Brain microvascular endothelial cell (primary cell): ENCODE measurements at regions not wholly inside any gene's neighbourhood (a gene's known extent, or its start where the extent isn't known, plus 50 kb on each side); places are given as distances from the start of the nearest gene placed in this dataset.

ENCODE experiments used
- DNase-seq: peaks from one replicate; pipeline ENCODE4 v3.0.0-alpha.2; 2020
- H3K27ac ChIP-seq: fragments of 250-450 bp; sonication (Bioruptor Pico); 2 replicates; pipeline ENCODE4 v1.5.1; 2020; ENCODE audit warnings: mild to moderate bottlenecking, moderate library complexity
- H3K27me3 ChIP-seq: fragments of 250-450 bp; sonication (Bioruptor Pico); replicated peaks from 2 replicates; pipeline ENCODE4 v1.5.1; 2020; ENCODE audit warnings: mild to moderate bottlenecking
- H3K36me3 ChIP-seq: fragments of 250-450 bp; sonication (Bioruptor Pico); replicated peaks from 2 replicates; pipeline ENCODE4 v1.5.1; 2020; ENCODE audit warnings: mild to moderate bottlenecking
- H3K4me3 ChIP-seq: 2 replicates; pipeline ENCODE4 v1.5.1; 2011; ENCODE audit warnings: low read depth, mild to moderate bottlenecking, control low read depth, low read length, moderate library complexity
- CTCF ChIP-seq: IDR thresholded peaks from 2 replicates; pipeline ENCODE4 v1.5.1; 2011; ENCODE audit warnings: low read depth, mild to moderate bottlenecking, moderate library complexity, low read length, control low read depth, inconsistent platforms; ENCODE audit errors: missing control alignments
- in situ Hi-C: cut with HindIII; loops from 2 replicates; pipeline ENCODE4 v1.10.0; 2017; ENCODE audit warnings: low sequenced_read_pairs, low pct_ligation_motif_present

GRCh38 chr12:28601570-28602058 is 411.4 kb downstream of the CCDC91 start:
- no peaks in the 10 kb centered on the region for H3K27me3 ChIP-seq
- in situ Hi-C loops, result no loop called here
- no peak for TF ChIP-seq CTCF
- H3K27ac ChIP-seq, result no peak overlapping the region
- no peaks in the 10 kb centered on the region for H3K36me3 ChIP-seq
- DNase-seq, result no peak
- H3K4me3 ChIP-seq, result no peak overlapping the region

- Histone ChIP-seq H3K36me3 (no peaks in the 10 kb centered on the region), H3K27me3 (no peaks in the 10 kb centered on the region), H3K27ac (no peak overlapping the region), H3K4me3 (no peak overlapping the region)
- in situ Hi-C loops, result no loop called here
- DNase-seq, result no peak
- TF ChIP-seq CTCF, result no peak
Measured at GRCh38 chr12:28602786-28603185, 412.5 kb downstream of the CCDC91 start.

- no peaks in the 10 kb centered on the region for H3K27me3 ChIP-seq
- DNase-seq, result no peak
- TF ChIP-seq CTCF, result no peak
- H3K4me3 ChIP-seq, result no peak overlapping the region
- H3K36me3 ChIP-seq, result no peaks in the 10 kb centered on the region
- in situ Hi-C loops, result no loop called here
- no peak overlapping the region for H3K27ac ChIP-seq
Measured at GRCh38 chr12:28603239-28603638, 413.0 kb downstream of the CCDC91 start.

- TF ChIP-seq CTCF, result no peak
- H3K4me3 ChIP-seq, result no peak overlapping the region
- H3K27me3 ChIP-seq, result no peaks in the 10 kb centered on the region
- no peak overlapping the region for H3K27ac ChIP-seq
- in situ Hi-C loops, result no loop called here
- no peaks in the 10 kb centered on the region for H3K36me3 ChIP-seq
- no peak for DNase-seq
Measured at GRCh38 chr12:28603801-28604200, 413.5 kb downstream of the CCDC91 start.

GRCh38 chr12:28604240-28604639 is 414.0 kb downstream of the CCDC91 start:
- no peak for TF ChIP-seq CTCF

GRCh38 chr12:28606967-28607557 is 416.8 kb downstream of the CCDC91 start:
- H3K36me3 ChIP-seq, result no peaks in the 10 kb centered on the region
- H3K27me3 ChIP-seq, result no peaks in the 10 kb centered on the region
- in situ Hi-C loops, result no loop called here
- no peak for DNase-seq
- no peak for TF ChIP-seq CTCF
- no peak overlapping the region for H3K4me3 ChIP-seq
- H3K27ac ChIP-seq, result no peak overlapping the region

More at GRCh38 chr12:28604240-28604639, 414.0 kb downstream of the CCDC91 start:
- H3K36me3 ChIP-seq, result no peaks in the 10 kb centered on the region
- no peak for DNase-seq
- H3K27ac ChIP-seq, result no peak overlapping the region
- no peak overlapping the region for H3K4me3 ChIP-seq
- in situ Hi-C loops, result no loop called here
- no peaks in the 10 kb centered on the region for H3K27me3 ChIP-seq
